ENCODE measurements at regions not wholly inside any gene's neighbourhood (a gene's known extent, or its start where the extent isn't known, plus 50 kb on each side); places are given as distances from the start of the nearest gene placed in this dataset.

DNA sequence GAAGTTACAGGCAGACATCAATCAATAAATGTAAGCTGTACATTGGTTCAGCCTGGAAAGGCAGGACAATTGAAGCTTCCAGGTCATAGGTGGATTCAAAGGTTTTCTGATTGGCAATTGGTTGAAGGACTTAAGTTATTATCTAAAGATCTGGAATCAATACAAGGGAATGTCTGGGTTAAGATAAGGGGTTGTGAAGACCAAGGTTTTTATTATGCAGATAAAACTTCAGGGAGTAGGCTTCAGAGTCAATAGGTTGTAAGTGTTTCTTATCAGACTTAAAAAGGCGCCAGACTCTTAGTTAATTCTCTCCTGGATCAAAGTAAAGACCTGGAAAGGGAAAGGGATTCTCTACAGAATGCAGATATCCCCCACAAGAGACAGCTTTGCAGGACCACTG is 935.4 kb downstream of the TBC1D22A start:
- TF ChIP-seq MAZ (IDR thresholded peaks at IDR 0.05; ENCODE audit: borderline replicate concordance, low read depth, low read length) (no peak), MAZ (CRISPR knock-in tag; IDR thresholded peaks at IDR 0.05; ENCODE audit: low read depth) (no peak), ZBTB38 (CRISPR knock-in tag; IDR thresholded peaks at IDR 0.05) (no peak), CHD2 (IDR thresholded peaks at IDR 0.05; ENCODE audit: low read depth, low read length) (no peak), SIN3A (IDR thresholded peaks at IDR 0.05; ENCODE audit: borderline replicate concordance, low read depth, low read length) (no peak), CTCF (CRISPR knock-in tag; IDR thresholded peaks at IDR 0.05) (no peak), EP300 (IDR thresholded peaks at IDR 0.05; ENCODE audit: low read depth in 2 of 2, low read length in 2 of 2) (no peak), EP300 (CRISPR knock-in tag; IDR thresholded peaks at IDR 0.05; ENCODE audit: borderline replicate concordance) (no peak), REL (CRISPR knock-in tag; conservative IDR thresholded peaks at IDR 0.05) (no peak), RNF2 (conservative IDR thresholded peaks at IDR 0.05; ENCODE audit: low read depth) (no peak), HDAC1 (CRISPR knock-in tag; IDR thresholded peaks at IDR 0.05) (no peak), SKIL (CRISPR knock-in tag; IDR thresholded peaks at IDR 0.05; ENCODE audit: borderline replicate concordance) (no peak), ZNF24 (IDR thresholded peaks at IDR 0.05) (no peak), POLR2AphosphoS5 (IDR thresholded peaks at IDR 0.05; ENCODE audit: low read depth, low read length) (no peak), GFI1 (CRISPR knock-in tag; IDR thresholded peaks at IDR 0.05; ENCODE audit: borderline replicate concordance) (no peak)

All from HepG2 (cell line).